Colonic mucosa (tissue), 4 donors: ENCODE measurements at regions not wholly inside any gene's neighbourhood (a gene's known extent, or its start where the extent isn't known, plus 50 kb on each side); places are given as distances from the start of the nearest gene placed in this dataset.
"Not testable (repeated sequence)": the region's sequence is repeated elsewhere in the genome, so short reads cannot be mapped to it uniquely, and the experiment has no call there.

Source experiments
- DNase-seq: peaks from one replicate; pipeline ENCODE4 v3.0.0-alpha.2; 2020
- H3K27ac ChIP-seq: fragments of 200-600 bp; one replicate; pipeline ENCODE4 v1.8.0; 2021
- H3K27me3 ChIP-seq: fragments of 200-600 bp; one replicate; pipeline ENCODE4 v1.8.0; 2021
- H3K36me3 ChIP-seq: fragments of 200-600 bp; one replicate; pipeline ENCODE4 v1.8.0; 2021
- H3K4me1 ChIP-seq: fragments of 200-600 bp; one replicate; pipeline ENCODE4 v1.8.0; 2021; ENCODE audit warnings: mild to moderate bottlenecking
- H3K4me3 ChIP-seq: fragments of 200-600 bp; one replicate; pipeline ENCODE4 v1.8.0; 2021
- H3K9ac ChIP-seq, 2 donors: one replicate each; pipeline ENCODE4 v1.7.0; 2013; ENCODE audit warnings: control low read depth in 2 of 2, low read depth in 2 of 2, low read length in 2 of 2
- H3K9me3 ChIP-seq: fragments of 200-600 bp; one replicate; pipeline ENCODE4 v1.8.0; 2021
- intact Hi-C: fragments of 100-400 bp; cut with DNase I; formaldehyde crosslinking; loops from one replicate; pipeline ENCODE4 v1.14.1; 2022
- donor health status: healthy.
- donor health status: DM: no; HTN: no; CAD: no.
- donor health status: DM: no; HTN: no; CAD: no.

- H3K9ac ChIP-seq, H3K27me3 ChIP-seq, H3K4me1 ChIP-seq, H3K4me3 ChIP-seq, H3K27ac ChIP-seq, H3K36me3 ChIP-seq, H3K9me3 ChIP-seq, intact Hi-C loops, DNase-seq: not testable (repeated sequence)
Observed at GRCh38 chr16:88242312-88243295, 140.2 kb upstream of the ZNF469 start.

- DNase-seq, H3K9ac ChIP-seq, H3K36me3 ChIP-seq, H3K9me3 ChIP-seq, H3K4me1 ChIP-seq, intact Hi-C loops, H3K27me3 ChIP-seq, H3K27ac ChIP-seq, H3K4me3 ChIP-seq: not testable (repeated sequence)
Observed at GRCh38 chr16:88243921-88244320, 138.8 kb upstream of the ZNF469 start.

- H3K9ac ChIP-seq, H3K4me1 ChIP-seq, H3K27ac ChIP-seq, DNase-seq, intact Hi-C loops, H3K9me3 ChIP-seq, H3K36me3 ChIP-seq, H3K4me3 ChIP-seq, H3K27me3 ChIP-seq: not testable (repeated sequence)
Observed at GRCh38 chr16:88245241-88246081, 137.3 kb upstream of the ZNF469 start.

GRCh38 chr16:88246955-88247582, 135.7 kb upstream of the ZNF469 start:
- H3K27ac ChIP-seq, intact Hi-C loops, H3K9me3 ChIP-seq, DNase-seq, H3K4me1 ChIP-seq, H3K9ac ChIP-seq, H3K4me3 ChIP-seq, H3K27me3 ChIP-seq, H3K36me3 ChIP-seq: not testable (repeated sequence)

- H3K27me3 ChIP-seq, H3K4me3 ChIP-seq, H3K36me3 ChIP-seq, H3K4me1 ChIP-seq, intact Hi-C loops, DNase-seq, H3K9me3 ChIP-seq, H3K27ac ChIP-seq, H3K9ac ChIP-seq: not testable (repeated sequence)
Observed at GRCh38 chr16:88247583-88247966, 135.2 kb upstream of the ZNF469 start.

- DNase-seq: not testable (repeated sequence)
Observed at GRCh38 chr16:88248761-88249160, 134.0 kb upstream of the ZNF469 start.

GRCh38 chr16:88250381-88250780, 132.4 kb upstream of the ZNF469 start:
- H3K9me3 ChIP-seq, H3K4me1 ChIP-seq, H3K27ac ChIP-seq, H3K36me3 ChIP-seq, H3K27me3 ChIP-seq, H3K4me3 ChIP-seq, DNase-seq, intact Hi-C loops, H3K9ac ChIP-seq: not testable (repeated sequence)

More at GRCh38 chr16:88248761-88249160, 134.0 kb upstream of the ZNF469 start:
- H3K9me3 ChIP-seq, H3K27me3 ChIP-seq, intact Hi-C loops, H3K36me3 ChIP-seq, H3K4me3 ChIP-seq, H3K9ac ChIP-seq, H3K27ac ChIP-seq, H3K4me1 ChIP-seq: not testable (repeated sequence)

GRCh38 chr16:88252057-88252794, 130.5 kb upstream of the ZNF469 start:
- H3K9ac ChIP-seq, H3K27ac ChIP-seq, H3K4me1 ChIP-seq, H3K4me3 ChIP-seq, H3K9me3 ChIP-seq, H3K36me3 ChIP-seq, H3K27me3 ChIP-seq, DNase-seq, intact Hi-C loops: not testable (repeated sequence)

GRCh38 chr16:88258141-88258540, 124.6 kb upstream of the ZNF469 start:
- H3K4me1 ChIP-seq, H3K27me3 ChIP-seq, intact Hi-C loops, H3K27ac ChIP-seq, H3K36me3 ChIP-seq, DNase-seq, H3K9ac ChIP-seq, H3K9me3 ChIP-seq, H3K4me3 ChIP-seq: not testable (repeated sequence)

- H3K36me3 ChIP-seq, intact Hi-C loops, H3K4me1 ChIP-seq, H3K27me3 ChIP-seq, H3K9me3 ChIP-seq, H3K9ac ChIP-seq, H3K27ac ChIP-seq, H3K4me3 ChIP-seq, DNase-seq: not testable (repeated sequence)
Observed at GRCh38 chr16:88258764-88259525, 123.8 kb upstream of the ZNF469 start.

GRCh38 chr16:88259538-88259937, 123.2 kb upstream of the ZNF469 start:
- H3K4me3 ChIP-seq, H3K27ac ChIP-seq, H3K27me3 ChIP-seq, intact Hi-C loops, H3K9ac ChIP-seq, H3K9me3 ChIP-seq, H3K4me1 ChIP-seq, H3K36me3 ChIP-seq, DNase-seq: not testable (repeated sequence)

GRCh38 chr16:88260146-88260545, 122.6 kb upstream of the ZNF469 start:
- intact Hi-C loops, H3K4me3 ChIP-seq, DNase-seq, H3K27me3 ChIP-seq, H3K9me3 ChIP-seq, H3K9ac ChIP-seq, H3K36me3 ChIP-seq, H3K27ac ChIP-seq, H3K4me1 ChIP-seq: not testable (repeated sequence)
